H9 (cell line): ENCODE measurements at regions not wholly inside any gene's neighbourhood (a gene's known extent, or its start where the extent isn't known, plus 50 kb on each side); places are given as distances from the start of the nearest gene placed in this dataset.

ENCODE experiments used
- DNase-seq: peaks from one replicate; pipeline ENCODE4 v3.0.0-alpha.2; 2017
- H2AFZ ChIP-seq: one replicate; pipeline ENCODE4 v1.6.1; 2013; ENCODE audit warnings: mild to moderate bottlenecking, low read length, control low read depth, moderate library complexity
- H2AK5ac ChIP-seq: 2 replicates; pipeline ENCODE4 v1.6.1; 2013; ENCODE audit warnings: low read length, control low read depth, mixed read lengths; ENCODE audit not compliant: insufficient read length
- H2BK120ac ChIP-seq: one replicate; pipeline ENCODE4 v1.6.1; 2013; ENCODE audit warnings: low read depth, mild to moderate bottlenecking, low read length, control low read depth, inconsistent platforms; ENCODE audit not compliant: poor library complexity, severe bottlenecking
- H2BK12ac ChIP-seq: 2 replicates; pipeline ENCODE4 v1.6.1; 2013; ENCODE audit warnings: low read length, control low read depth, mixed read lengths, low read depth; ENCODE audit not compliant: insufficient read length
- H2BK15ac ChIP-seq: 2 replicates; pipeline ENCODE4 v1.6.1; 2013; ENCODE audit warnings: low read depth, low read length, control low read depth
- H2BK20ac ChIP-seq: one replicate; pipeline ENCODE4 v1.6.1; 2013; ENCODE audit warnings: low read depth, mild to moderate bottlenecking, low read length, control low read depth, inconsistent platforms; ENCODE audit not compliant: poor library complexity, severe bottlenecking
- H2BK5ac ChIP-seq: 2 replicates; pipeline ENCODE4 v1.6.1; 2013; ENCODE audit warnings: low read length, control low read depth, mixed read lengths; ENCODE audit not compliant: insufficient read length
- H3K14ac ChIP-seq: 2 replicates; pipeline ENCODE4 v1.6.1; 2013; ENCODE audit warnings: low read length, control low read depth; ENCODE audit not compliant: insufficient read depth
- H3K18ac ChIP-seq: 2 replicates; pipeline ENCODE4 v1.6.1; 2013; ENCODE audit warnings: low read depth, mild to moderate bottlenecking, mixed read lengths, low read length, control low read depth; ENCODE audit not compliant: insufficient read length
- H3K23ac ChIP-seq: 2 replicates; pipeline ENCODE4 v1.6.1; 2013; ENCODE audit warnings: low read length, control low read depth, mixed read lengths, low read depth; ENCODE audit not compliant: insufficient read length
- H3K23me2 ChIP-seq: 2 replicates; pipeline ENCODE4 v1.6.1; 2013; ENCODE audit warnings: low read depth, mild to moderate bottlenecking, mixed read lengths, low read length, control low read depth; ENCODE audit not compliant: insufficient read length, poor library complexity, severe bottlenecking
- H3K27ac ChIP-seq: 2 replicates; pipeline ENCODE4 v1.5.1; 2013; ENCODE audit warnings: low read length, control low read depth, mixed read lengths, low read depth; ENCODE audit not compliant: insufficient read length
- H3K27me3 ChIP-seq: 2 replicates; pipeline ENCODE4 v1.6.1; 2013; ENCODE audit warnings: low read length, control low read depth, inconsistent platforms; ENCODE audit not compliant: insufficient read depth
- H3K4ac ChIP-seq: 2 replicates; pipeline ENCODE4 v1.6.1; 2013; ENCODE audit warnings: low read depth, mild to moderate bottlenecking, control low read depth, inconsistent platforms, low read length, moderate library complexity
- H3K4me1 ChIP-seq: 2 replicates; pipeline ENCODE4 v1.6.1; 2013; ENCODE audit warnings: low read length, control low read depth, inconsistent platforms; ENCODE audit not compliant: insufficient read depth
- H3K4me2 ChIP-seq: 2 replicates; pipeline ENCODE4 v1.6.1; 2013; ENCODE audit warnings: low read length, control low read depth, mixed read lengths; ENCODE audit not compliant: insufficient read length, insufficient read depth
- H3K56ac ChIP-seq: 2 replicates; pipeline ENCODE4 v1.6.1; 2013; ENCODE audit warnings: low read depth, mild to moderate bottlenecking, mixed read lengths, low read length, control low read depth; ENCODE audit not compliant: insufficient read length
- H3K79me1 ChIP-seq: 2 replicates; pipeline ENCODE4 v1.6.1; 2013; ENCODE audit warnings: low read depth, mild to moderate bottlenecking, moderate library complexity, low read length, control low read depth, inconsistent platforms; ENCODE audit not compliant: insufficient read depth, poor library complexity, severe bottlenecking
- H3K79me2 ChIP-seq: 2 replicates; pipeline ENCODE4 v1.6.1; 2013; ENCODE audit warnings: low read length, control low read depth, inconsistent platforms; ENCODE audit not compliant: insufficient read depth
- H3K9ac ChIP-seq: 2 replicates; pipeline ENCODE4 v1.6.1; 2013; ENCODE audit warnings: low read length, control low read depth, mixed read lengths; ENCODE audit not compliant: insufficient read length; ENCODE audit errors: extremely low read depth
- H3K9me3 ChIP-seq: one replicate; pipeline ENCODE4 v1.6.1; 2013; ENCODE audit warnings: low read depth, low read length, inconsistent platforms; ENCODE audit not compliant: control insufficient read depth
- H3T11ph ChIP-seq: one replicate; pipeline ENCODE4 v1.6.1; 2013; ENCODE audit warnings: mild to moderate bottlenecking, low read length, control low read depth, inconsistent platforms
- H4K20me1 ChIP-seq: one replicate; pipeline ENCODE4 v1.6.1; 2013; ENCODE audit not compliant: control insufficient read depth, insufficient read length, insufficient read depth
- H4K5ac ChIP-seq: 2 replicates; pipeline ENCODE4 v1.6.1; 2013; ENCODE audit warnings: low read depth, mild to moderate bottlenecking, mixed read lengths, low read length, control low read depth; ENCODE audit not compliant: insufficient read length
- H4K8ac ChIP-seq: replicated peaks from 2 replicates; pipeline ENCODE4 v1.6.1; 2013; ENCODE audit warnings: low read length, control low read depth, mixed read lengths, low read depth; ENCODE audit not compliant: insufficient read length
- H4K91ac ChIP-seq: 2 replicates; pipeline ENCODE4 v1.6.1; 2013; ENCODE audit warnings: low read depth, mild to moderate bottlenecking, moderate library complexity, mixed read lengths, low read length, control low read depth; ENCODE audit not compliant: insufficient read length
- H3K27ac Mint-ChIP-seq, 3 experiments: 2 replicates in 2 of 3; 3 replicates in 1 of 3; pipeline ENCODE4 v1.8.0; 2020 to 2021; ENCODE audit warnings: mixed read lengths in 3 of 3, mild to moderate bottlenecking in 1 of 3, moderate library complexity in 1 of 3
- H3K27me3 Mint-ChIP-seq: 2 replicates; pipeline ENCODE4 v1.8.0; 2021; ENCODE audit warnings: low read depth, mild to moderate bottlenecking, moderate library complexity, mixed read lengths
- H3K36me3 Mint-ChIP-seq, 3 experiments: 2 replicates in 2 of 3; 3 replicates in 1 of 3; pipeline ENCODE4 v1.8.0; 2020 to 2021; ENCODE audit warnings: low read depth in 3 of 3, mixed read lengths in 3 of 3; ENCODE audit not compliant: insufficient read depth in 1 of 3
- H3K4me1 Mint-ChIP-seq, 2 experiments: 2 replicates each; pipeline ENCODE4 v1.8.0; 2020; ENCODE audit warnings: mixed read lengths in 2 of 2
- H3K4me3 Mint-ChIP-seq, 2 experiments: 2 replicates in 1 of 2; 3 replicates in 1 of 2; pipeline ENCODE4 v1.8.0; 2020 to 2021; ENCODE audit warnings: mild to moderate bottlenecking in 2 of 2, mixed read lengths in 2 of 2, moderate library complexity in 1 of 2
- H3K9me3 Mint-ChIP-seq, 2 experiments: 2 replicates in 1 of 2; 3 replicates in 1 of 2; pipeline ENCODE4 v1.8.0; 2020; ENCODE audit warnings: mild to moderate bottlenecking in 2 of 2, mixed read lengths in 2 of 2, moderate library complexity in 1 of 2
- WGBS: extraction: QIAGEN DNeasy Blood & Tissue Kit; methylation state at CpG from one replicate; pipeline ENCODE4 v1.1.7; 2013; ENCODE audit warnings: missing lambda C conversion rate, low lambda C conversion rate, mixed read lengths; ENCODE audit not compliant: insufficient read length; ENCODE audit errors: extremely low coverage; 5-methylcytosine and 5-hydroxymethylcytosine counted together
- TF ChIP-seq, protein P1 (sequence below): fragments of 200-600 bp; sonication (generic); conservative IDR thresholded peaks from 3 replicates; pipeline ENCODE4 v1.8.0; 2021; ENCODE audit warnings: antibody characterized with exemption, mild to moderate bottlenecking

DNA sequence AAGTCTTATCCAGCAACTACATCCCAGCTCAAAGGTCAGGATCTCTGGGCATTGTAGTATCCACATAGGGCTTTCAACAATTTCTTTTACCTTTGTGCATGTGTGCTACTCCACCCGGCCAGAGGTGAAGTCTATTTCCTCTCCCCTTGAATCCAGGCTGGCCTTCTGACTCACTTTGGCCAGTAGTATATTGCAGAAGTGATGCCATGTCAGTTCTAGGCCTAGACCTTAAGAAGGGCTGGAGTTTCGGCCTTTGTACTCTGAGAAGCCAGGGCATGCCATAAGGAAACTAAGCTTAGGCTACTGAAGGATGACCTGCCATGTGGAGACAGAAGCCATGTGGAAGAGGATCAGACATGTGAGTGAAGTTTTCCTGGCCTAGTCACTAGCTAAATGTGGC, 191.2 kb upstream of the ATP6AP2 start:
- H2AK5ac ChIP-seq: no peak overlapping the region
- peaks cover 0 to 2% of the 10 kb centered on the region in 2 experiments; a peak in 1 of 4 replicates for H3K4me1 Mint-ChIP-seq
- H3K36me3 Mint-ChIP-seq: peaks cover 0 to 2% (median 0%) of the 10 kb centered on the region in 3 experiments; a peak in 1 of 7 replicates
- no peak overlapping the region for H3K56ac ChIP-seq
- no peak overlapping the region for H3K4me3 Mint-ChIP-seq
- no peak for DNase-seq
- no peaks in the 10 kb centered on the region for H3K9me3 ChIP-seq
- no peak overlapping the region for H4K8ac ChIP-seq
- H4K91ac ChIP-seq: no peak overlapping the region
- H3K4me1 ChIP-seq: no peaks in the 10 kb centered on the region
- no peak overlapping the region for H3K27ac ChIP-seq
- peaks cover 1% of the 10 kb centered on the region; the same call in 1 of the 2 replicates for H3K27me3 Mint-ChIP-seq
- H2BK12ac ChIP-seq: no peak overlapping the region
- no peak overlapping the region for H2BK5ac ChIP-seq
- H3K27ac Mint-ChIP-seq: no peak overlapping the region
- H2BK15ac ChIP-seq: no peak overlapping the region
- no peak overlapping the region for H3K9ac ChIP-seq
- H3K9me3 Mint-ChIP-seq: peaks cover 60 to 68% of the 10 kb centered on the region in 2 experiments
- no peak overlapping the region for H2BK120ac ChIP-seq
- H3K79me2 ChIP-seq: no peaks in the 10 kb centered on the region
- no peak overlapping the region for H3K4ac ChIP-seq
- no peak overlapping the region for H3K4me2 ChIP-seq
- WGBS: no CpG with 5 or more reads among the region's 2 CpGs
- no peaks in the 10 kb centered on the region for H3K23me2 ChIP-seq
- no peak overlapping the region for H2BK20ac ChIP-seq
- TF ChIP-seq, protein P1, sequence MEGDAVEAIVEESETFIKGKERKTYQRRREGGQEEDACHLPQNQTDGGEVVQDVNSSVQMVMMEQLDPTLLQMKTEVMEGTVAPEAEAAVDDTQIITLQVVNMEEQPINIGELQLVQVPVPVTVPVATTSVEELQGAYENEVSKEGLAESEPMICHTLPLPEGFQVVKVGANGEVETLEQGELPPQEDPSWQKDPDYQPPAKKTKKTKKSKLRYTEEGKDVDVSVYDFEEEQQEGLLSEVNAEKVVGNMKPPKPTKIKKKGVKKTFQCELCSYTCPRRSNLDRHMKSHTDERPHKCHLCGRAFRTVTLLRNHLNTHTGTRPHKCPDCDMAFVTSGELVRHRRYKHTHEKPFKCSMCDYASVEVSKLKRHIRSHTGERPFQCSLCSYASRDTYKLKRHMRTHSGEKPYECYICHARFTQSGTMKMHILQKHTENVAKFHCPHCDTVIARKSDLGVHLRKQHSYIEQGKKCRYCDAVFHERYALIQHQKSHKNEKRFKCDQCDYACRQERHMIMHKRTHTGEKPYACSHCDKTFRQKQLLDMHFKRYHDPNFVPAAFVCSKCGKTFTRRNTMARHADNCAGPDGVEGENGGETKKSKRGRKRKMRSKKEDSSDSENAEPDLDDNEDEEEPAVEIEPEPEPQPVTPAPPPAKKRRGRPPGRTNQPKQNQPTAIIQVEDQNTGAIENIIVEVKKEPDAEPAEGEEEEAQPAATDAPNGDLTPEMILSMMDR: no peak
- no peak overlapping the region for H2AFZ ChIP-seq
- H3K27me3 ChIP-seq: no peaks in the 10 kb centered on the region
- no peak overlapping the region for H4K5ac ChIP-seq
- no peak overlapping the region for H3T11ph ChIP-seq
- H3K14ac ChIP-seq: no peak overlapping the region
- H3K79me1 ChIP-seq: no peaks in the 10 kb centered on the region
- no peak overlapping the region for H3K23ac ChIP-seq
- no peaks in the 10 kb centered on the region for H4K20me1 ChIP-seq
- H3K18ac ChIP-seq: no peak overlapping the region
